ENCODE measurements at regions not wholly inside any gene's neighbourhood (a gene's known extent, or its start where the extent isn't known, plus 50 kb on each side); places are given as distances from the start of the nearest gene placed in this dataset.

GRCh38 chr6:142612956-142613355, 311.1 kb downstream of the ADGRG6 start:
- no peak for DNase-seq (ENCODE audit: extremely low read depth, low read depth)
- no peak for TF ChIP-seq CTCF (IDR thresholded peaks at IDR 0.05; ENCODE audit: low read depth, low read length)

DNA sequence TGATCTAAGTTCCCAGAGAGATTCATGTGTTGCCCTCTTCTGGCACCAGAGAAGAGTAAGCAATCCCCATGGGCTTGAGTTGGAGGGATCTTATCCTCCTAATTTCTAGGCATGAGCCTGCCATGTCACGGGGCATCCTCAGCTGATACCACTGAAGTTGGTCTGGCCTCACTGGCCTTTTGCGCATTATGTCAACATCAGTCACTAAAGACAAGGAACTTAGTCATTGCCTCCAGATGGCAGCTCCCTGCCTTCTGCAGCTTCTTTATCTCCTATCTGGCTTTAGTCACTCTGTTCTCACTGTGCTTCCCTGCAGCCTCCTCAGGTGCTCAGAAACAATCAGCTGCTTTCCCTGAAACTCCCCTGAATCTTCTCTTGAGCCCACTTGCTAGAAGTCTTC, 312.2 kb downstream of the ADGRG6 start:
- TF ChIP-seq CTCF (IDR thresholded peaks at IDR 0.05; ENCODE audit: low read depth, low read length) = no peak
- DNase-seq (ENCODE audit: extremely low read depth, low read depth) = no peak

DNA sequence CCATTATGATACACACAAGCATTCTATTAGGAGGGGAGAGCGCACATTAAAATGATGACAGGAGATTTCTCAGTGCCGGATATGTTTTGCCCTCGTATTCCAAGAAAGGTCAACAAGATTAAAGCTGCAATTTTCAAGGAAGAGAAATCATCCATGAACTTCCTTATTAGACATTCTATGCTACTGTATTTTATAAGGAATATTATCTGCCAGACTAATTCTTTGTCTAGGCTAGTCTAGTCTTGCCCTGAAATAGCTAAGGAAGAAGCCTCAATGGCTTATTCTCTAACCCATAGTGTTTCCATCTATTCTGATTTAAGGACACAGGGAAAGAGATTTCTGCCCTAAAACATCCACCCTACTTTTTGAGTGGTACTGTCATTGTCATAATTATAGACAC, 315.4 kb downstream of the ADGRG6 start:
- no peak for TF ChIP-seq CTCF (IDR thresholded peaks at IDR 0.05; ENCODE audit: low read depth, low read length)
- DNase-seq (ENCODE audit: extremely low read depth, low read depth) = no peak

GRCh38 chr6:142621822-142622221, 320.0 kb downstream of the ADGRG6 start:
- TF ChIP-seq CTCF (IDR thresholded peaks at IDR 0.05; ENCODE audit: low read depth, low read length) = no peak
- DNase-seq (ENCODE audit: extremely low read depth, low read depth) = no peak

GRCh38 chr6:142624978-142625715, 319.8 kb downstream of the HIVEP2 start:
- no peak for DNase-seq (ENCODE audit: extremely low read depth, low read depth)
- no peak for TF ChIP-seq CTCF (IDR thresholded peaks at IDR 0.05; ENCODE audit: low read depth, low read length)

GRCh38 chr6:142627474-142627873, 317.5 kb downstream of the HIVEP2 start:
- no peak for TF ChIP-seq CTCF (IDR thresholded peaks at IDR 0.05; ENCODE audit: low read depth, low read length)
- no peak for DNase-seq (ENCODE audit: extremely low read depth, low read depth)

GRCh38 chr6:142631517-142632385, 313.2 kb downstream of the HIVEP2 start:
- TF ChIP-seq CTCF (IDR thresholded peaks at IDR 0.05; ENCODE audit: low read depth, low read length) = no peak

More at GRCh38 chr6:142631517-142632385, 313.2 kb downstream of the HIVEP2 start:
- no peak for DNase-seq (ENCODE audit: extremely low read depth, low read depth)

Data from AG09319 (cell line).